Epithelial cell of proximal tubule (primary cell): ENCODE measurements at regions not wholly inside any gene's neighbourhood (a gene's known extent, or its start where the extent isn't known, plus 50 kb on each side); places are given as distances from the start of the nearest gene placed in this dataset.

Experiments
- DNase-seq: peaks from one replicate; pipeline ENCODE4 v3.0.0-alpha.2; 2011; ENCODE audit warnings: low read depth
- H3K4me3 ChIP-seq: 2 replicates; pipeline ENCODE4 v1.5.1; 2011; ENCODE audit warnings: low read depth, mild to moderate bottlenecking, low read length
- TF ChIP-seq, protein P1 (sequence below): conservative IDR thresholded peaks from 2 replicates; pipeline ENCODE4 v1.5.1; 2012; ENCODE audit warnings: low read depth, mild to moderate bottlenecking, low read length

GRCh38 chr6:121515630-121516265 is 80.3 kb downstream of the GJA1 start:
- H3K4me3 ChIP-seq = no peak overlapping the region
- no peak for DNase-seq
- TF ChIP-seq, protein P1, sequence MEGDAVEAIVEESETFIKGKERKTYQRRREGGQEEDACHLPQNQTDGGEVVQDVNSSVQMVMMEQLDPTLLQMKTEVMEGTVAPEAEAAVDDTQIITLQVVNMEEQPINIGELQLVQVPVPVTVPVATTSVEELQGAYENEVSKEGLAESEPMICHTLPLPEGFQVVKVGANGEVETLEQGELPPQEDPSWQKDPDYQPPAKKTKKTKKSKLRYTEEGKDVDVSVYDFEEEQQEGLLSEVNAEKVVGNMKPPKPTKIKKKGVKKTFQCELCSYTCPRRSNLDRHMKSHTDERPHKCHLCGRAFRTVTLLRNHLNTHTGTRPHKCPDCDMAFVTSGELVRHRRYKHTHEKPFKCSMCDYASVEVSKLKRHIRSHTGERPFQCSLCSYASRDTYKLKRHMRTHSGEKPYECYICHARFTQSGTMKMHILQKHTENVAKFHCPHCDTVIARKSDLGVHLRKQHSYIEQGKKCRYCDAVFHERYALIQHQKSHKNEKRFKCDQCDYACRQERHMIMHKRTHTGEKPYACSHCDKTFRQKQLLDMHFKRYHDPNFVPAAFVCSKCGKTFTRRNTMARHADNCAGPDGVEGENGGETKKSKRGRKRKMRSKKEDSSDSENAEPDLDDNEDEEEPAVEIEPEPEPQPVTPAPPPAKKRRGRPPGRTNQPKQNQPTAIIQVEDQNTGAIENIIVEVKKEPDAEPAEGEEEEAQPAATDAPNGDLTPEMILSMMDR = no peak

DNA sequence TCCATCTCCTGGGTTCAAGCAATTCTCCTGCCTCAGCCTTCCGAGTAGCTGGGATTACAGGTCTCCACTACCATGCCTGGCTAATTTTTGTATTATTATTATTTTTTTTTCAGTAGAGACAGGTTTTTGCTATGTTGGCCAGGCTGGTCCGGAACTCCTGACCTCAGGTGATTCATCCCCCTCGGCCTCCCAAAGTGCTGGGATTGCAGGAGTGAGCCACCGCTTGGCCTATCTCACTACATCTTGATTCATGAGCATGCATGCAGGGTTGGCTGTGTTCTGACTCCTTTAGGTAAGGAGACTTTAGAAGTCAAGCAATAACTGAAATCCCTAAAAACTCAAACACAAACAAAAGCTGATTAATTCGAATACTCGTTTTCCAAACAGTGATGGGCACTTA is 80.9 kb downstream of the GJA1 start:
- no peak overlapping the region for H3K4me3 ChIP-seq
- TF ChIP-seq, protein P1 = no peak
- no peak for DNase-seq

DNA sequence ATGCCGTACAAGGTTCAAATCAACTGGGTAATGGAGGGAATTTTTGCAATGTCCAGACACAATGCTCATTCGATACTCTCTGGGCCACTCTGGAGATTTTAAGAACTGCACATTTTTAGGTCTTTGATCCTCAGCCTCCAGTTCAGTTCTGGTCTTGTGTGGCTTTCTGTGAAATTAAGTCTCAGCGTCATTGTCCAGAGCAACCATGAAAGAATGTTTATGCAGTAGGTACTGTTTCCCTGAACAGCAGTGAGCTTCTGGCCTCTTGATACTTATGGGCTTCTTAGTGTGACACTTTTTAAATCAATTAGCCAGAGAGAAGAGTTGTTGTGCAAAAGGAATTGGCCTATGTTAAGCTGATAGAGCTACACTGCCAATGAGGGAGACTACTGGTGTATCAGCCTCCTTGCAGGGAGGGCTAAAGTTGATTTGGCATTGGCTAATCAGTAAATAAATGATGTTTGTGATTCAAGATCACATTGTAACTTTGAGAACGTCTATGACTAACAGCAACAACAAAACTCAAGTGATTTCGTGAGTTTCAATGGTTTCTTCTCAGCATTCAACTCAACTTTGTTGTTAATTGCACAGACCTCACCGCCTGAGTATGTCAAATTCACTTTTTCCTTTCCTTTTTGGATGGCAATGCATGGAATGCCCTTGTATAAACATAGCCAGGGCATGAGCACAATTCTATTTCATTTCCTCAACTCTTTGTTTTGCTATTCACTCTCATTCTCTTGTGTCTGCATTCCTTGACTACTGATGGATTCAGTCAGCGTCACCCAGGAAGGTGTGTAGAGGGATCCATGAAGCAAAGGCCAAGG is 85.1 kb downstream of the GJA1 start:
- DNase-seq = peak; percentile 97
- no peak overlapping the region for H3K4me3 ChIP-seq
- TF ChIP-seq, protein P1 = peak; percentile 15

DNA sequence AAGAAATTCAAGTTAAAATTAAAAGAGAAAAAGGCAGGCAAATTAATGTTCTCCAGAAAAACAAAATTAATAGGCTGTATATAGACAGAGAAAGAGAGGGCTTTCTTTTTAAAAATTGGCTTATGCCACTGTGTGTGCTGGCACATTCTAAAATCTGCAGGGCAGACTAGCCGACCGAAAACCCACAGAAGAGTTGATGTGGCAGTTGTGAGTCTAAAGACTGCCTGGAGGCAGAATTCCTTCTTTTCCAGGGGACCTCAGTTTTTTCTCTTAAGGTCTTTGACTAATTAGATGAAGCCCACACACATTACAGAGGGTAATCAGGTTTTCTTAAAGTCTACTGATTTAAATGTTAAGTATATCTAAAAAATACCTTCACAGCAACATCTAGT is 85.7 kb downstream of the GJA1 start:
- no peak for DNase-seq
- no peak overlapping the region for H3K4me3 ChIP-seq
- TF ChIP-seq, protein P1 = no peak

GRCh38 chr6:121522265-121522664 is 86.8 kb downstream of the GJA1 start:
- peak; percentile 81 for DNase-seq

GRCh38 chr6:121522771-121523386 is 87.4 kb downstream of the GJA1 start:
- TF ChIP-seq, protein P1 = no peak
- DNase-seq = no peak
- H3K4me3 ChIP-seq = no peak overlapping the region

More at GRCh38 chr6:121522265-121522664, 86.8 kb downstream of the GJA1 start:
- TF ChIP-seq, protein P1 = no peak
- H3K4me3 ChIP-seq = no peak overlapping the region
